GM20000 (cell line): ENCODE measurements at regions not wholly inside any gene's neighbourhood (a gene's known extent, or its start where the extent isn't known, plus 50 kb on each side); places are given as distances from the start of the nearest gene placed in this dataset.

Experiments used
- DNase-seq: peaks from one replicate; pipeline ENCODE4 v3.0.0; 2012; ENCODE audit warnings: low spot score
- CTCF ChIP-seq: IDR thresholded peaks from 2 replicates; pipeline ENCODE4 v1.5.1; 2012; ENCODE audit warnings: mild to moderate bottlenecking, control low read depth; ENCODE audit errors: extremely low read depth, missing control alignments

- no peak for DNase-seq
- TF ChIP-seq CTCF = no peak
Measured at GRCh38 chr14:80426683-80427082, 215.4 kb upstream of the DIO2 start.

- no peak for TF ChIP-seq CTCF
- DNase-seq = no peak
Measured at GRCh38 chr14:80425686-80426085, 214.4 kb upstream of the DIO2 start.

GRCh38 chr14:80419769-80420168, 208.5 kb upstream of the DIO2 start:
- TF ChIP-seq CTCF = no peak
- DNase-seq = no peak

GRCh38 chr14:80419345-80419744, 208.0 kb upstream of the DIO2 start:
- no peak for TF ChIP-seq CTCF
- no peak for DNase-seq

GRCh38 chr14:80415636-80416035, 204.3 kb upstream of the DIO2 start:
- DNase-seq = no peak
- no peak for TF ChIP-seq CTCF

GRCh38 chr14:80414080-80414479, 202.8 kb upstream of the DIO2 start:
- no peak for DNase-seq
- TF ChIP-seq CTCF = no peak

- TF ChIP-seq CTCF = no peak
Measured at GRCh38 chr14:80404413-80404812, 193.1 kb upstream of the DIO2 start.

More at GRCh38 chr14:80404413-80404812, 193.1 kb upstream of the DIO2 start:
- DNase-seq = no peak
